SH-SY5Y (cell line): ENCODE measurements at regions not wholly inside any gene's neighbourhood (a gene's known extent, or its start where the extent isn't known, plus 50 kb on each side); places are given as distances from the start of the nearest gene placed in this dataset.

Experiments used
- GATA2 ChIP-seq: IDR thresholded peaks from 2 replicates; pipeline ENCODE4 v1.6.1; 2011; ENCODE audit warnings: mild to moderate bottlenecking, low read depth, low read length
- GATA3 ChIP-seq: IDR thresholded peaks from 2 replicates; pipeline ENCODE4 v1.6.1; 2011; ENCODE audit warnings: low read depth, mild to moderate bottlenecking, low read length, moderate library complexity

GRCh38 chr10:28924717-28925116, 247.4 kb downstream of the BAMBI start:
- no peak for TF ChIP-seq GATA3
- no peak for TF ChIP-seq GATA2
